ENCODE measurements at regions not wholly inside any gene's neighbourhood (a gene's known extent, or its start where the extent isn't known, plus 50 kb on each side); places are given as distances from the start of the nearest gene placed in this dataset.

DNA sequence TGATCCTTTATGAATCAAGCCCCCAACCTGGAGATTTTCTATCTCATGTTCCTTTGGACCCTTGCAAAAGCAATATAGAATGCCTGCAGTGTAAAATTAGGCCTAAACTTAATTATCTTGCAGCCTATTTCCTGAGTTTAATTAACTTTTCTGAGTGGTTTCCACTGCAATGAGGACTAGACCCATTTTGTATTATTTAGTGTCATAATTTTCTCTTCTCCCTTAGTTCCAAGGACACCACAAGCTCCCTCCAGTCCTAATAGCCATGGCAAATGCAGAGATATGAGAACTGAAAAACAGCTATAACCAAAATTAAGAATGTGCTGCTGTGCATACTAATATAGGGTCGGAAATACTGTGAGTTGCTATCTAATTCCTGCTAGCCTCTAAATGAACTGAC is 90.9 kb upstream of the GRAMD2B start:
- H3K27me3 ChIP-seq = no peaks in the 10 kb centered on the region
- no peak for TF ChIP-seq EP300 (IDR thresholded peaks at IDR 0.05; ENCODE audit: low read depth)
- TF ChIP-seq POLR2AphosphoS5 (IDR thresholded peaks at IDR 0.05) = no peak
- TF ChIP-seq POLR2A (IDR thresholded peaks at IDR 0.05) = no peak
- TF ChIP-seq, protein P1, sequence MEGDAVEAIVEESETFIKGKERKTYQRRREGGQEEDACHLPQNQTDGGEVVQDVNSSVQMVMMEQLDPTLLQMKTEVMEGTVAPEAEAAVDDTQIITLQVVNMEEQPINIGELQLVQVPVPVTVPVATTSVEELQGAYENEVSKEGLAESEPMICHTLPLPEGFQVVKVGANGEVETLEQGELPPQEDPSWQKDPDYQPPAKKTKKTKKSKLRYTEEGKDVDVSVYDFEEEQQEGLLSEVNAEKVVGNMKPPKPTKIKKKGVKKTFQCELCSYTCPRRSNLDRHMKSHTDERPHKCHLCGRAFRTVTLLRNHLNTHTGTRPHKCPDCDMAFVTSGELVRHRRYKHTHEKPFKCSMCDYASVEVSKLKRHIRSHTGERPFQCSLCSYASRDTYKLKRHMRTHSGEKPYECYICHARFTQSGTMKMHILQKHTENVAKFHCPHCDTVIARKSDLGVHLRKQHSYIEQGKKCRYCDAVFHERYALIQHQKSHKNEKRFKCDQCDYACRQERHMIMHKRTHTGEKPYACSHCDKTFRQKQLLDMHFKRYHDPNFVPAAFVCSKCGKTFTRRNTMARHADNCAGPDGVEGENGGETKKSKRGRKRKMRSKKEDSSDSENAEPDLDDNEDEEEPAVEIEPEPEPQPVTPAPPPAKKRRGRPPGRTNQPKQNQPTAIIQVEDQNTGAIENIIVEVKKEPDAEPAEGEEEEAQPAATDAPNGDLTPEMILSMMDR (IDR thresholded peaks at IDR 0.05) = no peak
- peaks cover 0 to 4% (median 0%) of the 10 kb centered on the region in 4 donors for H3K4me1 ChIP-seq
- no peaks in the 10 kb centered on the region for H3K36me3 ChIP-seq
- H3K27ac ChIP-seq = no peak overlapping the region
- H3K9me3 ChIP-seq = no peaks in the 10 kb centered on the region
- no peak overlapping the region for H3K4me3 ChIP-seq
- 63 to 67% methylated on average over 1 of the region's 1 CpG for WGBS, 2 donors (ENCODE audit: low coverage in 1 of 2)
- in situ Hi-C loops (cut with MboI; ENCODE audit: low pct_ligation_motif_present in 1 of 4, low pct_unique_long_range_greater_than_20kb in 1 of 4, low sequenced_read_pairs in 3 of 4) = loop anchor here in 3 of 4 donors (25.0 kb wide), 2 partner anchors 455 to 480 kb away; partner anchors contain the start of gene LMNB1 (in 2 of the 3)
- DNase-seq = no peak
- intact Hi-C loops (cut with DNase I; ENCODE audit: low total_unique reads) = no loop called here

DNA sequence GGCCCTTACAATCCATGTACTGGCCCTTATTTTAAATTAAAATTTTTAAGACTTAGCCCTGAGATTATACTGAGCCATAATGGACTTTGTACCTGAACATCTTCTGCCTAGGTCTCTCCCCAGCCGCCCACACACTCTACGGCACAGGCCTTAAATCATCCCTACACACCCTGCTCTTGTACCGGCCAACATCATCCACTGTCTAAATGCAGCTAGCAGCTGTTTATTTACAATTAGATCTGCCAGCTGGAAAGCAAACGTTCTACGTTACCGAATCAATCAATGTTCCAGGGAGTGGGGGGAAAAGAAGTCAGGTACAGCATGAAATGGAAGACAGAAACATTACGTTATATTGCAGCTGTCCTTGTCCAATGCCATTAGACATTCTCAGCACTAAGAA is 88.4 kb upstream of the GRAMD2B start:
- intact Hi-C loops (cut with DNase I; ENCODE audit: low total_unique reads) (no loop called here), in situ Hi-C loops (cut with MboI; ENCODE audit: low pct_ligation_motif_present in 1 of 4, low pct_unique_long_range_greater_than_20kb in 1 of 4, low sequenced_read_pairs in 3 of 4) (loop anchor here in 3 of 4 donors (25.0 kb wide), 2 partner anchors 453 to 478 kb away; partner anchors contain the start of gene LMNB1 (in 2 of the 3))
- no peak for TF ChIP-seq POLR2AphosphoS5 (IDR thresholded peaks at IDR 0.05)
- TF ChIP-seq, protein P1 (IDR thresholded peaks at IDR 0.05) = no peak
- no peak for TF ChIP-seq EP300 (IDR thresholded peaks at IDR 0.05; ENCODE audit: low read depth)
- TF ChIP-seq POLR2A (IDR thresholded peaks at IDR 0.05) = no peak
- WGBS, 2 donors (ENCODE audit: low coverage in 1 of 2) = 39 to 60% methylated on average over 6 to 7 of the region's 7 CpGs
- Histone ChIP-seq H3K4me3 (no peak overlapping the region), H3K4me1 (peaks cover 0 to 4% (median 0%) of the 10 kb centered on the region in 4 donors), H3K27me3 (no peaks in the 10 kb centered on the region), H3K9me3 (no peaks in the 10 kb centered on the region), H3K27ac (no peak overlapping the region), H3K36me3 (no peaks in the 10 kb centered on the region)
- no peak for DNase-seq

DNA sequence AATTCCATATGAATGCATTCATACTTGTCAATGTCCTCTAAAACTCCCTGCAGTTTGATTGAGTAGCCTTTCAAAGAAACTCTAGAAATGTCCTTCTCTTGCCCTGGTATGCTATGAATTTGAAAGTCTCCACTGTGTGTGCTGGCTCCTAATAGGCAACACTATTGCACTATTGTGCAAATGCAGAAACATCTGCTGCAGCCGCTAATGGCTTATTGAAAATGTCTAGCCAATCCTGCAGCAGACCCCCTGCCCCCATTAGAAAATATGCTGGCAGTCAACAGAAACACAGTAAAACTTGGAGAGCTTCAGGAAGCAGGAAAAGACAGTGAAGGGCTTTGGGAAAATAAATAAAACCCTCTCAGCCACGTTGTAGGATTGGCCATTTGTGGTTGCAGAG is 87.3 kb upstream of the GRAMD2B start:
- DNase-seq = no peak
- no peak for TF ChIP-seq POLR2AphosphoS5 (IDR thresholded peaks at IDR 0.05)
- TF ChIP-seq, protein P1 (IDR thresholded peaks at IDR 0.05) = no peak
- TF ChIP-seq EP300 (IDR thresholded peaks at IDR 0.05; ENCODE audit: low read depth) = no peak
- TF ChIP-seq POLR2A (IDR thresholded peaks at IDR 0.05) = no peak
- H3K27me3 ChIP-seq = no peaks in the 10 kb centered on the region
- peaks cover 0 to 4% (median 0%) of the 10 kb centered on the region in 4 donors for H3K4me1 ChIP-seq
- 28 to 52% methylated on average over 2 of the region's 2 CpGs for WGBS, 2 donors (ENCODE audit: low coverage in 1 of 2)
- no peaks in the 10 kb centered on the region for H3K9me3 ChIP-seq
- in situ Hi-C loops (cut with MboI; ENCODE audit: low pct_ligation_motif_present in 1 of 4, low pct_unique_long_range_greater_than_20kb in 1 of 4, low sequenced_read_pairs in 3 of 4) (loop anchor here in 3 of 4 donors (25.0 kb wide), 2 partner anchors 451 to 476 kb away; partner anchors contain the start of gene LMNB1 (in 2 of the 3)), intact Hi-C loops (cut with DNase I; ENCODE audit: low total_unique reads) (no loop called here)
- no peak overlapping the region for H3K4me3 ChIP-seq
- H3K36me3 ChIP-seq = no peaks in the 10 kb centered on the region
- no peak overlapping the region for H3K27ac ChIP-seq

DNA sequence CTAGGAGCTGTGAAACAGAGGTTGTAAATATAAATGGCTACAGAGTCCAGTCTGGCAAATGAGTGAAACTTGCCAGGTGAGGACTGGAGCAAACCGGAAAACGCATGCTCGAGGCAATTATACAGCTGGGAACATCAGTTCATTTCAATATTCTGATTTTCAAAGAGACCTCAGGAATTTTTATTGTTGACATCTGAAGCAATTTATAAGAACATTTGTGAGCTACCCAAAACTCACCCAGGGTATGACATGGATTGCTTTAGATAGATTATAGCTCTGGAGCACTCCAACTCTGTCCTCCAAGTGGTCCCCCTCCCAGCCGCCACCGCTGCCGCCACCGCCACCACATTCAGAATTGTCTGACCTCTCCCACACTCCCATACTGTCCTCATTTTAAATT is 84.6 kb upstream of the GRAMD2B start:
- Histone ChIP-seq H3K4me3 (no peak overlapping the region), H3K27me3 (no peaks in the 10 kb centered on the region), H3K4me1 (peaks cover 0 to 4% (median 0%) of the 10 kb centered on the region in 4 donors), H3K9me3 (no peaks in the 10 kb centered on the region), H3K27ac (no peak overlapping the region), H3K36me3 (no peaks in the 10 kb centered on the region)
- no peak for DNase-seq
- in situ Hi-C loops (cut with MboI; ENCODE audit: low pct_ligation_motif_present in 1 of 4, low pct_unique_long_range_greater_than_20kb in 1 of 4, low sequenced_read_pairs in 3 of 4) = loop anchor here in 3 of 4 donors (25.0 kb wide), 2 partner anchors 449 to 474 kb away; partner anchors contain the start of gene LMNB1 (in 2 of the 3)
- no peak for TF ChIP-seq POLR2A (IDR thresholded peaks at IDR 0.05)
- TF ChIP-seq, protein P1 (IDR thresholded peaks at IDR 0.05) = no peak
- 60 to 96% methylated on average over 4 to 7 of the region's 7 CpGs for WGBS, 2 donors (ENCODE audit: low coverage in 1 of 2)
- intact Hi-C loops (cut with DNase I; ENCODE audit: low total_unique reads) = no loop called here
